Activated T-cell treated with anti-CD3 and anti-CD28 coated beads for 24 hours (primary cell): ENCODE measurements at regions not wholly inside any gene's neighbourhood (a gene's known extent, or its start where the extent isn't known, plus 50 kb on each side); places are given as distances from the start of the nearest gene placed in this dataset.
"Not testable (repeated sequence)": the region's sequence is repeated elsewhere in the genome, so short reads cannot be mapped to it uniquely, and the experiment has no call there.

Experiments
- DNase-seq: peaks from one replicate; pipeline ENCODE4 v3.0.0-alpha.2; 2020; ENCODE audit warnings: low read depth

GRCh38 chr1:185435696-185436379 lies 118.8 kb upstream of the IVNS1ABP start:
- no peak for DNase-seq

GRCh38 chr1:185434721-185435120 lies 117.7 kb upstream of the IVNS1ABP start:
- no peak for DNase-seq

GRCh38 chr1:185433667-185434066 lies 116.6 kb upstream of the IVNS1ABP start:
- DNase-seq: no peak

DNA sequence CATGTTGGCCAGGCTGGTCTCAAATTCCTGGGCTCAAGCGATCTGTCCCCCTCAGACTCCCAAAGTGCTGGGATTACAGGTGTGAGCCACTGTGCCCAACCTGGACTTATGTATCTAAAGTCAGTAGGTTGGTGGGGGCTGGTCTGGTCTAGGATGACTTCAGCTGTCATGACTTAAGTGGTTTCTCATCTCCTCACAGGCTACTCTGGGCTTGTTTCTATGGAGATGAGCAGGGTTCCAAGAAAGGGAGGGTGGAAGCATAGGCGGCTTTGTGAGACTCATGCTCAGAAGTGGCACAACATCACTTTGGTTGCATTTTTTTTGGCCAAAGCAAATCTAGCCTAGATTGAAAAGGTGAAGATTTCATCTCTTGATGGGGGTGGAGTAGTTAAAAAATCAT lies 115.9 kb upstream of the IVNS1ABP start:
- no peak for DNase-seq

- DNase-seq: no peak
Measured at GRCh38 chr1:185431612-185432011, 114.6 kb upstream of the IVNS1ABP start.

DNA sequence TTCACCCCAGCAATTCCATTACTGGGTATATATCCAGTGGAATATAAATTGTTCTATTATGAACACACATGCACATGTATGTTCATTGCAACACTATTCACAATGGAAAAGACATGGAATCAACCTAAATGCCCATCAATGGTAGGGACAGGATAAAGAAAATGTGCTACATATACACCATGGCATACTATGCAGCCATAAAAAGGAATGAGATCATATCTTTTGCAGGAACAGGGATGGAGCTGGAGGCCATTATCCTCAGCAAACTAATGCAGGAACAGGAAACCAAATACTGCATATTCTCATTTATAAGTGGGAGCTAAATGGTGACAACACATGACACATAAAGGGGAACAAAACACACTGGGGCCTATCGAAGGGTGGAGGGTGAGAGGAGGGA lies 112.6 kb upstream of the IVNS1ABP start:
- DNase-seq: not testable (repeated sequence)

DNA sequence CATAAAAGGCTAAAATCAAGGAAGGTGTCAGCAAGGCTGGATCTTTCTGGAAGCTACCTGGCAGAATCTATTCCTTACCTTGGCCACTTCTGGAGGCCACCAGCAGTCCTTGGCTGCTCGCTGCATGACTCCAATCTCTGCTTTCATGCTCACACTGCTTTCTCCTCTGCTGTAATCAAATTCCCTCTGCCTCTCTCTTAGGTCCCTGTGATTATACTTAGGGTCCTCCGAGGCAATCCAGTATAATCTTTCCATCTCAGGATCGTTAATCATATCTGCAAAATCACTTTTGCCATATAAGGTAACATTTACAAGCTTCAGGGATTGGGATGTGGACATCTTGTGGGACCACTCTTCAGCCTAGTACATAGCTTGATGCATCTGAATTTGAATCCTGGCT lies 110.7 kb upstream of the IVNS1ABP start:
- no peak for DNase-seq

- no peak for DNase-seq
Measured at GRCh38 chr1:185427264-185427663, 110.2 kb upstream of the IVNS1ABP start.

- DNase-seq: no peak
Measured at GRCh38 chr1:185426848-185427247, 109.8 kb upstream of the IVNS1ABP start.

DNA sequence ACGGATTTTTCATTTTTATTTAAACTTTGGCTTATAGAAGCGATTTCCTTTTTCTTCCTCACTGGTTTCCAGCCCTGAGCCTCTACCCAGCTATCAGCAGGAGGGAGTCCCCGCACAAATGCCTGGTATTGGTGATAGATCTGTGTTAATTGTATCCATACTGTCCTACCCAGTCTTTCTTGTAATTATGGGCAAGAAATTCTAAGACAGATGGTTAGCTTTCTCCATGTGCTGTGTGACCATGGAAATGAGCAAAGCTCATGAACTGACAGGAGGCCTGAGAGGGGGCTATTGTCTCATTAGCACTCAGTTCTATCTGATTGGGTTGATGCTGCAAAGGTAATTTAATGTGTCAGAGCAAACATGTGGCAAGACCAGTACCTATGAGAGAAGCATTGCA lies 108.1 kb upstream of the IVNS1ABP start:
- DNase-seq: no peak

DNA sequence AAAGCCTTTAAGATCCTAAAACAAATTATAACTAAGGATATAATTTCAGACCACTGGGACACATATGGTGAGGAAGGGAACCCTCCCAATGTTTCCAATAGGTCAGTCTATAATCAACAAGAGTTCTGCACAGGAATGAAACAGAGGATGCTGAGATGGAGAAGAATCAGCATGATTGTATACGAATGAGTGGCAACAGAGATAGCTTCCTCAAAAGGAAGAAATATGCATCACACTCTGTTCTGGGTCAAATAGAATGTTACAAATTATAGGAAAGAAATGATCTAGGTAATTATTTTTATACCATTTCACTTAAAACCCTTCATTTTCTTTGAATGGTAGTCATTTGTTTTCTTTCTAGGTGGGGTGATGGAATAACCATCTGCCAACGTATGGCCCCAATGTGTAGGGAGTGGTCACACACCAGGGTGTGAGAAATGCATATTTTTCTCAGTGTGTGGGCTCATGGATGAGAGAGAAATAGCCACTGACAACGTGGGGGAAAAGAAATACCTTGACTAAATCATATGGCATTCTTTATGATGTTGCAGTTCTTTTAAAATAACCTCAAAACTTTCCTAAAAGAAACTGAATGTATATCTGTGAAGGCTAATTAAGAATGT lies 104.6 kb upstream of the IVNS1ABP start:
- DNase-seq: no peak

- DNase-seq: no peak
Measured at GRCh38 chr1:185420588-185421081, 103.6 kb upstream of the IVNS1ABP start.

- DNase-seq: no peak
Measured at GRCh38 chr1:185419718-185420117, 102.7 kb upstream of the IVNS1ABP start.

DNA sequence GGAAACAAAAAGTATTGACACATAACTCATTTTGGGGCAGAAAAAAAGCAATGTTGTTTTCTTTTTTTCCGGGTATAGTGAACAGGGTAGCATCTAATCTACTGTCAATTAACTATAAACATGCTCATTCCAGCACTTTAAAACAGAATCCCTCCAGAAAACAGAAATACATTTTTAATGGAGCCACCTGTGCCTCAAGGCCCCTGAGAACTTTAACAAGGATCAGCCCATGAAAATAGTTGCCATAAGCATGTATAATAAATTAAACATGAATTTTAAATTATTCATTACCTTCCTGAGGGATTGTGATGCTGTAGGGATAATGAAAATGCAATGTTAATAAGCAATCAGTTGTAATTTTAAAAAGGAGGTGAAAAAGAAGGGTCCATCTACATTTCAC lies 101.4 kb upstream of the IVNS1ABP start:
- no peak for DNase-seq

GRCh38 chr1:185412385-185413087 lies 95.5 kb upstream of the IVNS1ABP start:
- no peak for DNase-seq

DNA sequence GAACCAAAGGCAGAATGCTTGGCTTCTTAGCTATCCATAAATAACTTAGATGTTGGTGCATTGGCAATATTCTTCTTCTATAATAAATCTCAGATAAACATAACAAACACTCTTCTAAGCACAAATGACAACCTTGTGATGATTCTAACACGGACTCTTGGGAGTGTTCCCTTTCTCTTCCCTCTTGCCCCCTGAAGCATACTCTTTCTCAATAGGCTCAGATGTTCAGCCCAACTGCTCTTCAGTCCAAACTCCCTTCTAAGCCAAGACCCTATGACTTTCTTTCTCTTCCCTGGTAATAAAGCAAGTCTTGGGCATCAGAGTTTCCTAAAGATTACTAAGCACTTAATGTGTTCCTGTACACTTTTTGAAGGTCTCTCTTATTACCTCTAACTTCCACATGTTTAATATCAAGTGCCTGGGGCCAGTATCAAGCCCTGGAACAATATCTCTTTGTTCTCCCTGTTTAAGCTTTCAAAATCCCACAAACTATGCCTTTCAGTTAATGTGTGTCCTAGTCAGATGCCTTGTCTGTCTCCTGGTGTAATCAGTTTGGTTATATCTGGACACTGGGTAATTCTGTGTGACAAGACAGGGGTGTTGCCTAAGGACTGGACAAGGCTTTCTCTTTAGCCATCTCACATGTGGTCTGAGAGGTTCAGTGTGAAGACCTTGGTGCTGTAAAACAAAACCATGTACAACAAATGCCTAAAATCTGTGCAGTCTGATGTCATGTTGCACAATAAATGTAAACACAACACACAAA lies 92.9 kb upstream of the IVNS1ABP start:
- no peak for DNase-seq

DNA sequence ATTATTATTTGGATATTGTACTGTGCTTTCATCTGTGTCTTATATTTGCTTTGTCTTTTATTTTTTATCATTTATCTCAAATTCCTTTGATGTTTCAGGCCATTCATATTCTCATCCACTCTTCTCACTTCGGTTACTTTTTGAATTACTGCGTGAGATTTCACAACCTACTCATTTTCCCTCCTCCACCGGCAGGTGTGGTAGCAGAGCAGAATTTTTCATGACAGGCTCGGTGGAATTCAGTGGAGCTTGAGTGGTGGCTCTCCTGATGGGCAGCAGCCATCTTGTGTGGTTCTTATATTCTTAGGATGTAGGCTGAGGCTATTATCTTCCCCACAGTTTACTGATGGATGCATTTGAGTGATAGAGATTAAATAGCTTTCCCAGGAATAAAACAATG lies 92.3 kb upstream of the IVNS1ABP start:
- DNase-seq: no peak

DNA sequence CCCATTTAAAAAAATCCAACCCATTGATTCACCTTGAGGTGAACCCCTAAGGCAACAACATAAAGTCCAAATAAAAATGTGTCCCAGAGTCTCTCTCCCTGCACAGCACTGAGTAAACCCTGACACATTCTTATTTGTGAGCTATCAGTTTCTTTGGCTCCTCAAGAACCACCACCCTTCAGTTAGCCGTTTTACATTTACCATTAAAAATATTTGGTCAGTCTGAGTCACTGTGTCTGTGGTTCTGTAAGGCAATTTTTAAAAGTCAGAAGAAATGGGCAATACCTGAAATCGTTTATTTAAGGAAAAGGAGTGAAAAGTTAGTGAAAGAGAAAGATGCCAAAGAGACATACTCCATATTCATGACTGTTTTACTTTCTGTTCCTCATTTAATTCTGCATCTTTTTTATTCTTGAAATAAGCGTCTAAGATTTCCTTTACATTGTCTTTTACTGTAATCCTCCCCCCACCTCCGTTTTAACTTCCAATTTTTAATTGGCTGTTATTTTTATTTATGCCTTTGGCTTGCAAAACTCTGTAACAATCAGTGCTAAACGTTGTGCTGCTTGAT lies 91.7 kb upstream of the IVNS1ABP start:
- DNase-seq: no peak

- DNase-seq: no peak
Measured at GRCh38 chr1:185406691-185407009, 89.6 kb upstream of the IVNS1ABP start.

DNA sequence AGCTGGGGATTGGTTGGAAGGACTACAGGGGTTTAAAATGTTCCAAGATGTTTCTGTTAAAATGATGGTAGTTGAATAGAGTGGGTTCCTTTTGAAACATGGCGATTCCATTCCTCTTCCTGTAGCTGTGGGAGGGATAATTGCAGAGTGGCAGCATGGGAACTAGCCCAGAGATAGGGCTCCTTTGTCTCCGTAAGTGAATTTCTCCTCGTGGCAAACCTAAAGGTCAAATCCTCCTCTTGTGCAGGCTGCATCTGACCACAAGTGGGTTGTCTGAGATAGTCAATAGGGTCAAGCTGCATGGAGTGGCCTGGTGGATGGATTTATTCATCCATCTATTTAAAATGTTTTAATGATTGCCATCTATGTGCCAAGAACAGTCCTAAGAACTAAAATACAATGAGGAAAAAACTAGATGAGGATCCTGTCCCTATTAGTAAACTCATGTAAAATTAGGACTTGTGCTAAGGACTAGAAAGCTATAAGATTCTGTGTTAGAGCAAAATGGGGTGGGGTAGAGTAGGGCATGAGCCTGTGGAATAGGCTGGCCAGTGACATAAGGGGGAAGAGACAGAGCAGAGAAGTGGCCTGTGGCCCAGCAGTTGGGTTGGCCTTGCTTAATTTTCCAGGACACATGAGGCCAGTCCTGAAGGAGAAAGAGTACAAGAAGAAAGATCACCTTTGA lies 89.1 kb upstream of the IVNS1ABP start:
- DNase-seq: no peak

GRCh38 chr1:185404907-185405568 lies 88.0 kb upstream of the IVNS1ABP start:
- DNase-seq: no peak
